HepG2 (cell line): ENCODE measurements at regions not wholly inside any gene's neighbourhood (a gene's known extent, or its start where the extent isn't known, plus 50 kb on each side); places are given as distances from the start of the nearest gene placed in this dataset.

Experiments
- ATAC-seq: fragments of 200-7000 bp; cut with Tn5 transposase; 3 replicates; pipeline ENCODE4 v1.9.1; 2020; ENCODE audit warnings: mild to moderate bottlenecking, moderate library complexity
- BruUV-seq: library from RNA; stranded (reverse); fragments of 400-500 nt; replicated peaks from 2 replicates; lab custom pipeline; 2021; lab: Mats Ljungman, UMichigan
- CTCF ChIA-PET: fragments of 300-600 bp; formaldehyde crosslinking; extraction: SDS; loops from one replicate; lab custom pipeline; 2021; ENCODE audit warnings: low total read pairs, inconsistent platforms, low intra/inter-chr PET ratio; lab: Yijun Ruan, JAX
- POLR2A ChIA-PET: fragments of 350-600 bp; sonication (Branson Sonifier 250); formaldehyde crosslinking; loops from one replicate; lab custom pipeline; 2020; ENCODE audit warnings: antibody characterized with exemption, inconsistent platforms; lab: Yijun Ruan, JAX
- DNase-seq: peaks from one replicate; pipeline ENCODE4 v3.0.0-alpha.2; 2015; ENCODE audit warnings: low spot score
- FAIRE-seq: peaks from 3 replicates; lab custom pipeline; 2011; peaks lifted over from hg19 to GRCh38; lab: Jason Lieb, UNC
- H2AFZ ChIP-seq: one replicate; pipeline ENCODE4 v1.6.1; 2011; ENCODE audit warnings: low read length, inconsistent platforms
- H3K27ac ChIP-seq: fragments of 300-600 bp; 3 replicates; pipeline ENCODE4 v1.8.0; 2011; ENCODE audit warnings: mixed run types, mild to moderate bottlenecking, mixed read lengths, low read length, inconsistent platforms; ENCODE audit not compliant: insufficient read depth; ENCODE audit errors: extremely low read length
- H3K27me3 ChIP-seq, 2 experiments: fragments of 200-600 bp in 1 of 2; 2 replicates in 1 of 2; 3 replicates in 1 of 2; pipeline versions ENCODE4 v1.6.0 to v1.8.0; 2011; ENCODE audit warnings: low read length in 2 of 2, mild to moderate bottlenecking in 2 of 2, moderate library complexity in 2 of 2, inconsistent platforms in 1 of 2; ENCODE audit not compliant: insufficient read depth in 2 of 2, control insufficient read depth in 1 of 2
- H3K36me3 ChIP-seq, 2 experiments: fragments of 200-600 bp in 1 of 2; replicated peaks in 1 of 2; 2 replicates in 1 of 2; 3 replicates in 1 of 2; pipeline versions ENCODE4 v1.5.1 to v1.8.0; 2011; ENCODE audit warnings: low read length in 2 of 2, inconsistent platforms in 1 of 2; ENCODE audit not compliant: insufficient read depth in 2 of 2, control insufficient read depth in 1 of 2
- H3K4me1 ChIP-seq: 2 replicates; pipeline ENCODE4 v1.5.1; 2012; ENCODE audit warnings: low read length, inconsistent platforms; ENCODE audit not compliant: insufficient read depth
- H3K4me2 ChIP-seq: 2 replicates; pipeline ENCODE4 v1.6.0; 2011; ENCODE audit warnings: low read depth, low read length, inconsistent platforms
- H3K4me3 ChIP-seq, 3 experiments: fragments of 200-600 bp in 1 of 3; sonication (generic), shearing (Covaris generic) in 1 of 3; replicated peaks in 1 of 3; 2 replicates each; pipeline ENCODE4 v1.5.1; 2011 to 2016; ENCODE audit warnings: low read length in 3 of 3, inconsistent platforms in 2 of 3, low read depth in 2 of 3, mild to moderate bottlenecking in 2 of 3, control low read depth in 1 of 3, mixed read lengths in 1 of 3; ENCODE audit not compliant: insufficient read depth in 1 of 3
- H3K79me2 ChIP-seq: one replicate; pipeline ENCODE4 v1.6.1; 2011; ENCODE audit warnings: low read length, inconsistent platforms; ENCODE audit not compliant: insufficient read depth
- H3K9ac ChIP-seq: 2 replicates; pipeline ENCODE4 v1.6.0; 2011; ENCODE audit warnings: mild to moderate bottlenecking, low read depth, low read length, inconsistent platforms; ENCODE audit not compliant: insufficient read depth
- H3K9me3 ChIP-seq: 2 replicates; pipeline ENCODE4 v1.5.1; 2012; ENCODE audit warnings: mild to moderate bottlenecking, low read length
- H4K20me1 ChIP-seq: 2 replicates; pipeline ENCODE4 v1.6.0; 2011; ENCODE audit warnings: inconsistent platforms, mild to moderate bottlenecking, low read length, moderate library complexity; ENCODE audit not compliant: insufficient read depth
- BRF2 ChIP-seq: sonication (generic); formaldehyde crosslinking; IDR thresholded peaks from 2 replicates; pipeline ENCODE4 v1.8.1; 2022; ENCODE audit warnings: mild to moderate bottlenecking, missing genetic modification reagents
- CHD4 ChIP-seq: fragments of 200-600 bp; sonication (generic); IDR thresholded peaks from 2 replicates; pipeline ENCODE4 v1.7.0; 2017; ENCODE audit warnings: mild to moderate bottlenecking, low read length, borderline replicate concordance
- EP300 ChIP-seq, 3 experiments: sonication (generic) in 1 of 3; formaldehyde crosslinking in 1 of 3; IDR thresholded peaks; 2 replicates each; pipeline versions ENCODE4 v1.5.1 to v1.6.1; 2011 to 2020; ENCODE audit warnings: low read depth in 2 of 3, low read length in 2 of 3, borderline replicate concordance in 1 of 3, improper control_type of control experiment in 1 of 3, mild to moderate bottlenecking in 1 of 3, missing genetic modification reagents in 1 of 3, moderate library complexity in 1 of 3
- HIVEP1 ChIP-seq: sonication (generic); formaldehyde crosslinking; IDR thresholded peaks from 2 replicates; pipeline ENCODE4 v1.4.0; 2020; ENCODE audit warnings: mild to moderate bottlenecking, missing genetic modification reagents
- KDM5A ChIP-seq: fragments of 200-600 bp; sonication (generic); IDR thresholded peaks from 2 replicates; pipeline ENCODE4 v1.7.0; 2018; ENCODE audit warnings: antibody characterized with exemption, mild to moderate bottlenecking, low read length, borderline replicate concordance
- MAZ ChIP-seq, 2 experiments: sonication (generic) in 1 of 2; formaldehyde crosslinking in 1 of 2; IDR thresholded peaks; 2 replicates each; pipeline versions ENCODE4 v1.5.0 to v1.6.1; 2012 to 2020; ENCODE audit warnings: low read depth in 2 of 2, mild to moderate bottlenecking in 2 of 2, borderline replicate concordance in 1 of 2, improper control_type of control experiment in 1 of 2, low read length in 1 of 2, missing genetic modification reagents in 1 of 2, moderate library complexity in 1 of 2
- NFRKB ChIP-seq: fragments of 450-650 bp; IDR thresholded peaks from 2 replicates; pipeline ENCODE4 v1.6.1; 2017
- PAXIP1 ChIP-seq: sonication (generic); formaldehyde crosslinking; conservative IDR thresholded peaks from 2 replicates; pipeline ENCODE4 v1.4.0; 2020; ENCODE audit warnings: mild to moderate bottlenecking, missing genetic modification reagents, moderate library complexity
- SRSF1 ChIP-seq: fragments of 200-400 bp; formaldehyde crosslinking; optimal IDR thresholded peaks from 2 replicates; pipeline ENCODE3; 2017; ENCODE audit warnings: mild to moderate bottlenecking, low read depth, low read length, moderate library complexity
- ZFP82 ChIP-seq: sonication (generic); formaldehyde crosslinking; IDR thresholded peaks from 2 replicates; pipeline ENCODE4 v1.5.1; 2020; ENCODE audit warnings: mild to moderate bottlenecking, missing genetic modification reagents, borderline replicate concordance
- ZNF672 ChIP-seq: sonication (generic); formaldehyde crosslinking; IDR thresholded peaks from 2 replicates; pipeline ENCODE4 v1.8.1; 2022; ENCODE audit warnings: missing genetic modification reagents
- ZNF713 ChIP-seq: sonication (generic); formaldehyde crosslinking; IDR thresholded peaks from 2 replicates; pipeline ENCODE4 v1.4.0; 2020; ENCODE audit warnings: mild to moderate bottlenecking, missing genetic modification reagents
- ZSCAN31 ChIP-seq: sonication (generic); formaldehyde crosslinking; IDR thresholded peaks from 2 replicates; pipeline ENCODE4 v1.5.0; 2020; ENCODE audit warnings: low read depth, mild to moderate bottlenecking, missing genetic modification reagents
- WGBS: methylation state at CpG from one replicate; pipeline ENCODE4 v1.1.6; 2017; ENCODE audit warnings: low lambda C conversion rate; 5-methylcytosine and 5-hydroxymethylcytosine counted together
- in situ Hi-C: cut with HindIII; loops from 2 replicates; pipeline ENCODE4 v1.10.0; 2017; ENCODE audit warnings: low pct_unique_long_range_greater_than_20kb; ENCODE audit not compliant: extremely low pct_ligation_motif_present
- intact Hi-C: fragments of 100-400 bp; cut with micrococcal nuclease; formaldehyde crosslinking; loops from one replicate; pipeline ENCODE4 v1.10.0; 2022; ENCODE audit not compliant: unreplicated experiment
- TF ChIP-seq, protein P1 (sequence below), 2 experiments: IDR thresholded peaks; 2 replicates each; pipeline ENCODE4 v1.6.1; 2011 to 2012; ENCODE audit warnings: low read length in 2 of 2, borderline replicate concordance in 1 of 2, low read depth in 1 of 2, mild to moderate bottlenecking in 1 of 2, moderate library complexity in 1 of 2
- TF ChIP-seq, protein P2 (sequence below): sonication (generic); formaldehyde crosslinking; IDR thresholded peaks from 2 replicates; pipeline ENCODE4 v1.5.0; 2020; ENCODE audit warnings: missing genetic modification reagents, mild to moderate bottlenecking, borderline replicate concordance

- no peak for FAIRE-seq
- no peaks in the 10 kb centered on the region; a peak in 1 of 5 replicates for H3K27me3 ChIP-seq
- CTCF ChIA-PET: no interaction called here
- no TSS peak for BruUV-seq
- ATAC-seq: no peak
- H3K9ac ChIP-seq: no peak overlapping the region
- no peaks in the 10 kb centered on the region for H3K4me1 ChIP-seq
- H3K4me2 ChIP-seq: no peak overlapping the region
- in situ Hi-C loops: no loop called here
- DNase-seq: no peak
- no peaks in the 10 kb centered on the region for H3K36me3 ChIP-seq
- H2AFZ ChIP-seq: no peak overlapping the region
- POLR2A ChIA-PET: no interaction called here
- peaks cover 88% of the 10 kb centered on the region for H3K9me3 ChIP-seq
- H4K20me1 ChIP-seq: no peaks in the 10 kb centered on the region
- H3K27ac ChIP-seq: no peak overlapping the region
- 0% methylated on average over 2 of the region's 2 CpGs for WGBS
- intact Hi-C loops: no loop called here
- H3K4me3 ChIP-seq: no peak overlapping the region
- no peaks in the 10 kb centered on the region for H3K79me2 ChIP-seq
- TF ChIP-seq ZFP82 (CRISPR knock-in tag) (no peak), KDM5A (no peak), PAXIP1 (CRISPR knock-in tag) (no peak), ZNF672 (no peak), MAZ (IDR thresholded peaks at IDR 0.05; ENCODE audit: borderline replicate concordance, low read depth, low read length) (no peak), MAZ (CRISPR knock-in tag; IDR thresholded peaks at IDR 0.05; ENCODE audit: low read depth) (no peak), ZNF713 (CRISPR knock-in tag) (no peak), ZSCAN31 (CRISPR knock-in tag) (no peak), SRSF1 (no peak), BRF2 (CRISPR knock-in tag) (no peak), CHD4 (no peak), NFRKB (no peak), EP300 (IDR thresholded peaks at IDR 0.05; ENCODE audit: low read depth in 2 of 2, low read length in 2 of 2) (no peak), EP300 (CRISPR knock-in tag; IDR thresholded peaks at IDR 0.05; ENCODE audit: borderline replicate concordance) (no peak), HIVEP1 (CRISPR knock-in tag) (no peak)
- TF ChIP-seq, protein P1, sequence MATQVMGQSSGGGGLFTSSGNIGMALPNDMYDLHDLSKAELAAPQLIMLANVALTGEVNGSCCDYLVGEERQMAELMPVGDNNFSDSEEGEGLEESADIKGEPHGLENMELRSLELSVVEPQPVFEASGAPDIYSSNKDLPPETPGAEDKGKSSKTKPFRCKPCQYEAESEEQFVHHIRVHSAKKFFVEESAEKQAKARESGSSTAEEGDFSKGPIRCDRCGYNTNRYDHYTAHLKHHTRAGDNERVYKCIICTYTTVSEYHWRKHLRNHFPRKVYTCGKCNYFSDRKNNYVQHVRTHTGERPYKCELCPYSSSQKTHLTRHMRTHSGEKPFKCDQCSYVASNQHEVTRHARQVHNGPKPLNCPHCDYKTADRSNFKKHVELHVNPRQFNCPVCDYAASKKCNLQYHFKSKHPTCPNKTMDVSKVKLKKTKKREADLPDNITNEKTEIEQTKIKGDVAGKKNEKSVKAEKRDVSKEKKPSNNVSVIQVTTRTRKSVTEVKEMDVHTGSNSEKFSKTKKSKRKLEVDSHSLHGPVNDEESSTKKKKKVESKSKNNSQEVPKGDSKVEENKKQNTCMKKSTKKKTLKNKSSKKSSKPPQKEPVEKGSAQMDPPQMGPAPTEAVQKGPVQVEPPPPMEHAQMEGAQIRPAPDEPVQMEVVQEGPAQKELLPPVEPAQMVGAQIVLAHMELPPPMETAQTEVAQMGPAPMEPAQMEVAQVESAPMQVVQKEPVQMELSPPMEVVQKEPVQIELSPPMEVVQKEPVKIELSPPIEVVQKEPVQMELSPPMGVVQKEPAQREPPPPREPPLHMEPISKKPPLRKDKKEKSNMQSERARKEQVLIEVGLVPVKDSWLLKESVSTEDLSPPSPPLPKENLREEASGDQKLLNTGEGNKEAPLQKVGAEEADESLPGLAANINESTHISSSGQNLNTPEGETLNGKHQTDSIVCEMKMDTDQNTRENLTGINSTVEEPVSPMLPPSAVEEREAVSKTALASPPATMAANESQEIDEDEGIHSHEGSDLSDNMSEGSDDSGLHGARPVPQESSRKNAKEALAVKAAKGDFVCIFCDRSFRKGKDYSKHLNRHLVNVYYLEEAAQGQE (IDR thresholded peaks at IDR 0.05; ENCODE audit: borderline replicate concordance in 1 of 2, low read depth in 1 of 2, low read length in 2 of 2): no peak
- TF ChIP-seq, protein P2, sequence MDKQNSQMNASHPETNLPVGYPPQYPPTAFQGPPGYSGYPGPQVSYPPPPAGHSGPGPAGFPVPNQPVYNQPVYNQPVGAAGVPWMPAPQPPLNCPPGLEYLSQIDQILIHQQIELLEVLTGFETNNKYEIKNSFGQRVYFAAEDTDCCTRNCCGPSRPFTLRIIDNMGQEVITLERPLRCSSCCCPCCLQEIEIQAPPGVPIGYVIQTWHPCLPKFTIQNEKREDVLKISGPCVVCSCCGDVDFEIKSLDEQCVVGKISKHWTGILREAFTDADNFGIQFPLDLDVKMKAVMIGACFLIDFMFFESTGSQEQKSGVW (CRISPR knock-in tag): no peak
Observed at GRCh38 chr1:68814067-68814466, 317.2 kb upstream of the DEPDC1 start.
